K562 (cell line): ENCODE measurements at regions not wholly inside any gene's neighbourhood (a gene's known extent, or its start where the extent isn't known, plus 50 kb on each side); places are given as distances from the start of the nearest gene placed in this dataset.

ENCODE experiments used
- ATAC-seq: fragments of 200-7000 bp; cut with Tn5 transposase; 3 replicates; pipeline ENCODE4 v1.9.1; 2020; ENCODE audit warnings: moderate library complexity
- BruUV-seq: library from RNA; stranded (reverse); fragments of 400-500 nt; replicated peaks from 2 replicates; lab custom pipeline; 2021; lab: Mats Ljungman, UMichigan
- CTCF ChIA-PET: fragments of 300-600 bp; formaldehyde crosslinking; extraction: SDS; loops from one replicate; lab custom pipeline; 2021; ENCODE audit warnings: low intra/inter-chr PET ratio; lab: Yijun Ruan, JAX
- POLR2A ChIA-PET: fragments of 300-600, 350-650 bp; sonication (Branson Sonifier 250); formaldehyde crosslinking; extraction: SDS; loops from one replicate; lab custom pipeline; 2021; ENCODE audit warnings: antibody characterized with exemption, inconsistent platforms; lab: Yijun Ruan, JAX
- DNase-seq, 4 experiments: peaks; one replicate each; pipeline versions ENCODE4 v3.0.0 to v3.0.0-alpha.2; 2011 to 2018; ENCODE audit warnings: low spot score in 3 of 4, mixed read lengths in 3 of 4; ENCODE audit errors: extremely low read depth in 1 of 4
- FAIRE-seq: peaks from 2 replicates; lab custom pipeline; 2011; peaks lifted over from hg19 to GRCh38; lab: Jason Lieb, UNC
- H2AFZ ChIP-seq: 2 replicates; pipeline ENCODE4 v1.6.0; 2011; ENCODE audit warnings: low read depth, low read length, control low read depth, inconsistent platforms
- H3K27ac ChIP-seq: fragments of 200-600 bp; 3 replicates; pipeline ENCODE4 v1.8.0; 2011; ENCODE audit warnings: low read depth, mild to moderate bottlenecking, control low read depth, inconsistent platforms, low read length, moderate library complexity, mixed read lengths; ENCODE audit errors: extremely low read depth
- H3K27me3 ChIP-seq, 2 experiments: fragments of 300-600 bp in 1 of 2; 2 replicates in 1 of 2; 3 replicates in 1 of 2; pipeline versions ENCODE4 v1.6.0 to v1.8.0; 2011; ENCODE audit warnings: inconsistent platforms in 2 of 2, low read length in 2 of 2, mild to moderate bottlenecking in 1 of 2, mixed read lengths in 1 of 2, moderate library complexity in 1 of 2; ENCODE audit not compliant: control insufficient read depth in 2 of 2, insufficient read depth in 2 of 2
- H3K36me3 ChIP-seq: fragments of 300-600 bp; 3 replicates; pipeline ENCODE4 v1.8.0; 2011; ENCODE audit warnings: mild to moderate bottlenecking, low read length, inconsistent platforms; ENCODE audit not compliant: control insufficient read depth, insufficient read depth
- H3K4me1 ChIP-seq, 2 experiments: fragments of 200-600 bp in 1 of 2; replicated peaks in 1 of 2; 2 replicates in 1 of 2; 3 replicates in 1 of 2; pipeline versions ENCODE4 v1.5.1 to v1.8.0; 2011; ENCODE audit warnings: inconsistent platforms in 2 of 2, low read length in 2 of 2, mild to moderate bottlenecking in 1 of 2, mixed read lengths in 1 of 2, moderate library complexity in 1 of 2; ENCODE audit not compliant: control insufficient read depth in 2 of 2, insufficient read depth in 2 of 2
- H3K4me2 ChIP-seq: 2 replicates; pipeline ENCODE4 v1.6.1; 2011; ENCODE audit warnings: low read length, control low read depth, inconsistent platforms, mixed read lengths; ENCODE audit not compliant: insufficient read depth
- H3K4me3 ChIP-seq: fragments of 200-600 bp; sonication (generic), shearing (Covaris generic); 2 replicates; pipeline ENCODE4 v1.5.1; 2016; ENCODE audit warnings: control low read depth, inconsistent platforms
- H3K79me2 ChIP-seq: fragments of 200-600 bp; 3 replicates; pipeline ENCODE4 v1.8.0; 2011; ENCODE audit warnings: low read length, inconsistent platforms; ENCODE audit not compliant: control insufficient read depth, insufficient read depth
- H3K9ac ChIP-seq, 2 experiments: 2 replicates each; pipeline versions ENCODE4 v1.6.0 to v1.6.1; 2011; ENCODE audit warnings: low read depth in 2 of 2, low read length in 2 of 2, control low read depth in 1 of 2, inconsistent platforms in 1 of 2, mild to moderate bottlenecking in 1 of 2, mixed read lengths in 1 of 2; ENCODE audit not compliant: insufficient read depth in 1 of 2
- H3K9me1 ChIP-seq: one replicate; pipeline ENCODE4 v1.6.0; 2011; ENCODE audit warnings: inconsistent platforms, mild to moderate bottlenecking, low read length, moderate library complexity; ENCODE audit not compliant: control insufficient read depth, insufficient read depth
- H3K9me3 ChIP-seq: replicated peaks from 2 replicates; pipeline ENCODE4 v1.5.1; 2011; ENCODE audit warnings: low read depth, low read length, inconsistent platforms; ENCODE audit not compliant: control insufficient read depth, insufficient read depth
- H4K20me1 ChIP-seq: replicated peaks from 2 replicates; pipeline ENCODE4 v1.6.1; 2011; ENCODE audit warnings: low read length, inconsistent platforms, mixed read lengths; ENCODE audit not compliant: control insufficient read depth, insufficient read depth
- CBX1 ChIP-seq: sonication (generic); IDR thresholded peaks from 2 replicates; pipeline ENCODE4 v1.6.1; 2016; ENCODE audit warnings: antibody characterized with exemption, low read depth, mild to moderate bottlenecking
- CHD1 ChIP-seq: fragments of 200-600 bp; sonication (generic); IDR thresholded peaks from one replicate; pipeline ENCODE4 v1.6.1; 2012; ENCODE audit warnings: mild to moderate bottlenecking, moderate library complexity, low read length, inconsistent platforms
- CSDE1 ChIP-seq, 2 experiments: fragments of 450-650 bp; IDR thresholded peaks; 2 replicates each; pipeline ENCODE4 v1.6.1; 2016; ENCODE audit warnings: mild to moderate bottlenecking in 1 of 2
- DNMT1 ChIP-seq: fragments of 450-650 bp; IDR thresholded peaks from 2 replicates; pipeline ENCODE4 v1.6.1; 2016; ENCODE audit warnings: antibody characterized with exemption, mild to moderate bottlenecking
- E2F5 ChIP-seq: sonication (generic); formaldehyde crosslinking; IDR thresholded peaks from 2 replicates; pipeline ENCODE4 v1.8.0; 2022; ENCODE audit warnings: mild to moderate bottlenecking, missing genetic modification reagents
- EP300 ChIP-seq: IDR thresholded peaks from 2 replicates; pipeline ENCODE4 v1.6.1; 2012; ENCODE audit warnings: low read length, improper control_type of control experiment
- FIP1L1 ChIP-seq: fragments of 200-400 bp; formaldehyde crosslinking; IDR thresholded peaks from 2 replicates; pipeline ENCODE4 v1.6.1; 2018; ENCODE audit warnings: mild to moderate bottlenecking, low read depth, low read length; ENCODE audit not compliant: poor library complexity, severe bottlenecking
- LCOR ChIP-seq: sonication (generic); formaldehyde crosslinking; IDR thresholded peaks from 2 replicates; pipeline ENCODE4 v1.8.0; 2022; ENCODE audit warnings: mild to moderate bottlenecking, missing genetic modification reagents
- MAFF ChIP-seq: IDR thresholded peaks from 2 replicates; pipeline ENCODE4 v1.6.1; 2012; ENCODE audit warnings: low read length, improper control_type of control experiment
- RAD51 ChIP-seq: fragments of 450-650 bp; IDR thresholded peaks from 2 replicates; pipeline ENCODE4 v1.7.1; 2016; ENCODE audit warnings: low read depth, mild to moderate bottlenecking, borderline replicate concordance
- RBM34 ChIP-seq: fragments of 200-400 bp; formaldehyde crosslinking; IDR thresholded peaks from 2 replicates; pipeline ENCODE4 v1.6.1; 2018; ENCODE audit warnings: low read length, borderline replicate concordance; ENCODE audit not compliant: insufficient read depth
- SFPQ ChIP-seq: fragments of 200-400 bp; formaldehyde crosslinking; IDR thresholded peaks from 2 replicates; pipeline ENCODE4 v1.6.1; 2017; ENCODE audit warnings: mild to moderate bottlenecking, low read depth, low read length, moderate library complexity
- SNRNP70 ChIP-seq: fragments of 200-400 bp; formaldehyde crosslinking; optimal IDR thresholded peaks from 2 replicates; pipeline ENCODE3; 2017; ENCODE audit warnings: low read depth, low read length
- SP2 ChIP-seq: IDR thresholded peaks from 2 replicates; pipeline ENCODE4 v1.6.1; 2011; ENCODE audit warnings: mild to moderate bottlenecking, low read depth, low read length, moderate library complexity; ENCODE audit not compliant: poor library complexity, severe bottlenecking; ENCODE audit errors: extremely low read depth
- ZC3H8 ChIP-seq: fragments of 450-650 bp; IDR thresholded peaks from 2 replicates; pipeline ENCODE4 v1.6.1; 2017
- ZNF224 ChIP-seq: sonication (generic); formaldehyde crosslinking; IDR thresholded peaks from 2 replicates; pipeline ENCODE4 v1.8.0; 2022; ENCODE audit warnings: mild to moderate bottlenecking, missing genetic modification reagents
- ZNF263 ChIP-seq: sonication (generic); formaldehyde crosslinking; IDR thresholded peaks from 2 replicates; pipeline ENCODE4 v1.8.0; 2022; ENCODE audit warnings: mild to moderate bottlenecking, missing genetic modification reagents, borderline replicate concordance
- ZNF644 ChIP-seq: fragments of 200-800 bp; sonication (Bioruptor generic); IDR thresholded peaks from 2 replicates; pipeline ENCODE4 v1.6.1; 2016; ENCODE audit warnings: low read depth, missing genetic modification characterization, missing compliant biosample characterization
- WGBS: fragments of 100-300 bp; shearing (Covaris generic); methylation state at CpG from one replicate; pipeline ENCODE4 v1.1.6; 2016; ENCODE audit warnings: low coverage, mixed read lengths; ENCODE audit not compliant: insufficient coverage; ENCODE audit errors: missing lambda C conversion rate; 5-methylcytosine and 5-hydroxymethylcytosine counted together
- in situ Hi-C: fragments of 300-500 bp; cut with MboI; formaldehyde crosslinking; loops from 4 replicates; pipeline ENCODE4 v1.15.0; 2018; ENCODE audit warnings: inconsistent platforms, mixed read lengths
- intact Hi-C: fragments of 100-400 bp; cut with micrococcal nuclease; formaldehyde crosslinking; loops from 2 replicates; pipeline ENCODE4 v1.14.2; 2022

- Histone ChIP-seq H3K4me1 (no peaks in the 10 kb centered on the region), H4K20me1 (no peaks in the 10 kb centered on the region), H3K4me2 (no peak overlapping the region), H3K27me3 (no peaks in the 10 kb centered on the region), H3K9me1 (no peaks in the 10 kb centered on the region), H3K4me3 (no peak overlapping the region), H3K79me2 (no peaks in the 10 kb centered on the region), H3K36me3 (no peaks in the 10 kb centered on the region), H3K9me3 (no peaks in the 10 kb centered on the region; the same call in 1 of the 2 replicates), H3K27ac (no peak overlapping the region), H2AFZ (no peak overlapping the region), H3K9ac (no peak overlapping the region)
- TF ChIP-seq E2F5, result no peak
- TF ChIP-seq FIP1L1, result no peak
- no peak for TF ChIP-seq LCOR (CRISPR knock-in tag)
- no peak for TF ChIP-seq CHD1
- no peak for TF ChIP-seq EP300
- TF ChIP-seq SP2, result no peak
- no peak for TF ChIP-seq ZC3H8
- no peak for TF ChIP-seq CBX1
- no peak for TF ChIP-seq RAD51
- no peak for TF ChIP-seq CSDE1 (IDR thresholded peaks at IDR 0.05)
- TF ChIP-seq ZNF644 (tag), result no peak
- TF ChIP-seq ZNF224 (CRISPR knock-in tag), result no peak
- no peak for TF ChIP-seq DNMT1
- TF ChIP-seq SFPQ, result no peak
- no peak for TF ChIP-seq ZNF263 (CRISPR knock-in tag)
- no peak for TF ChIP-seq MAFF
- TF ChIP-seq SNRNP70, result no peak
- TF ChIP-seq RBM34, result no peak
- intact Hi-C loops, result no loop called here
- CTCF ChIA-PET, result no interaction called here
- FAIRE-seq (no peak), ATAC-seq (no peak), DNase-seq (no peak)
- 0% methylated on average over 6 of the region's 6 CpGs for WGBS
- BruUV-seq, result no TSS peak
- in situ Hi-C loops, result no loop called here
- POLR2A ChIA-PET, result no interaction called here
Measured at GRCh38 chr6:48233063-48233462, 122.1 kb upstream of the PTCHD4 start.
